GM13977 (cell line): ENCODE measurements at regions not wholly inside any gene's neighbourhood (a gene's known extent, or its start where the extent isn't known, plus 50 kb on each side); places are given as distances from the start of the nearest gene placed in this dataset.

Experiments used
- DNase-seq: peaks from one replicate; pipeline ENCODE4 v3.0.0; 2012; ENCODE audit warnings: low spot score
- CTCF ChIP-seq: IDR thresholded peaks from 2 replicates; pipeline ENCODE4 v1.5.1; 2012; ENCODE audit warnings: mild to moderate bottlenecking, control low read depth; ENCODE audit not compliant: insufficient read depth; ENCODE audit errors: extremely low read depth, missing control alignments
- in situ Hi-C: fragments of 300-500 bp; cut with MboI; formaldehyde crosslinking; loops from one replicate; pipeline ENCODE4 v1.12.0; 2022; ENCODE audit warnings: low sequenced_read_pairs, low pct_unique_long_range_greater_than_20kb, mixed read lengths, inconsistent platforms; ENCODE audit not compliant: unreplicated experiment

GRCh38 chr9:16970321-16970720, 99.9 kb upstream of the BNC2 start:
- no peak for DNase-seq
- in situ Hi-C loops: no loop called here
- no peak for TF ChIP-seq CTCF

DNA sequence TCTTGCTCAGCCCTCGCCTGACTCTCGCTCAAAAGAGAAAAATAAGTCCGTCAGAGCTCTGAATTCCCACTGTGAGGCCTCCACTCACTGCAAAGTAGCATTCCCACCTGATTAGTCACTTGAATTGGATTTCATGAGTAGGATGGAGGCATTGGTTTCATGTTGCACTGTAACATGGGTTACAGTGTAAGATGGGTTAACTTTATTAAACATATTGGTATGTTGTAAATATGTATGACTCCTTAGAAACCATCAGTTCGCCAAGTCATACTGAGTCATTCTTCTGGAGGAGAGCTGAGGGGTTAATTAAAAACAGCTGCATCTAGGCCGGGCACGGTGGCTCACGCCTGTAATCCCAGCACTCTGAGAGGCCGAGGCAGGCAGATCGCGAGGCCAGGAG, 93.8 kb upstream of the BNC2 start:
- in situ Hi-C loops: no loop called here
- DNase-seq: no peak
- no peak for TF ChIP-seq CTCF

- DNase-seq: no peak
These were observed 89.6 kb upstream of the BNC2 start for GRCh38 chr9:16960084-16960483.

DNA sequence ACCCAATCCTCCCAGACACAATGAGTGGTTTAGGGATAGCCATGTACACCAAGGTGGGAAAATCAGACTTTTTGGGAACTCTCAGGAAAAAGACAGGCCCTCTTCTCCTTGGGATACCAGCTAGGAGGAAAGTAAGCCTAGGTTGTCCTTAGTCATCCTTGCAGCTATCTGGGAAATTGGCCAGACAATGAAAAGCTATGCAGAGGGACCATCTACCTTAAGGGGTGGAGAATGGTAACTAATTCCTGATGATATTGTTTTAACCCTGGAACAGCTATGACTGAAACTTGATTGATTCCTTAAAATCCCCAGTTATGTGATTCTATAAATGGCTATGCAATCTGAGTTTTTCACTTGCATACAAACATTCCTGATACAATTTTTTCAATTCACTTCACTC, 88.9 kb upstream of the BNC2 start:
- in situ Hi-C loops: no loop called here
- no peak for TF ChIP-seq CTCF
- DNase-seq: no peak

More at GRCh38 chr9:16960084-16960483, 89.6 kb upstream of the BNC2 start:
- in situ Hi-C loops: no loop called here
- TF ChIP-seq CTCF: no peak

DNA sequence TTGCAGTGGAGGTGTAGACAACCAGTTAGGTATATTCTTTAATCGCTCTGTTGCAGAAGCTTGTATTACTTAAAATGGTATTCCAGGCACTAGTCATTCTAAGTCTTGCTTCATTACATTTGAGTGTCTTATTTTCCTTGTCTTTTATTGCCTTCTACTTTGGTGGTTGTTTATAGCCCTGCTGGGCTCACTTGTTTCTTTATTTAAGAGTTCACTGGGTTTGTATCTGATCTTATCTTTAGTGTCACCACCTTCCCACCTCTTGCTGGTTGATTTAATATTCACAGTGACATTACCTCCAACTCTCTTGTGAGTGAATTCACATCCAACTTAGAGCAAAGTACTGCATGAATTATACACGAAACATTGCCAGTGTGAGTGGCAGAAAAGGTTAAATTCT, 83.6 kb upstream of the BNC2 start:
- DNase-seq: no peak
- no peak for TF ChIP-seq CTCF
- in situ Hi-C loops: no loop called here

GRCh38 chr9:16951502-16951901, 81.0 kb upstream of the BNC2 start:
- TF ChIP-seq CTCF: no peak
- DNase-seq: no peak
- in situ Hi-C loops: no loop called here

DNA sequence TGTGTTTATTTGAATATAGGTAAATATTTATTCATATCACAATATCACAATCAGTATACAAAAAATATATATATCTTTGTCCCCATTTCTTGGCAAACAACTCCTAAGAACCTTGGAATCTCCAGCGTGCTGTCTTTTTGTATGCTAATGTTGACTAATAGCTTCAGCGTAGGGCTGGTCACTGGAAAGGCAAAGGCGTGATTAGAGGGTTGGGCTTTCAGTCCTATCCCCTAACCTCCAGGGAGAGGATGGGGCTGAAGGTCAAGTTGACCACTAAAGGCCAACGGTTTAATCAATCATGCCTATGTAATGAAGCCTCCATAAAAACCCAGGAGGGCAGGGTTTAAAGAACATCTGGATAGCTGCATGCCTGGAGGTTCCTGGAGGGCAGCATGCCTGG, 79.6 kb upstream of the BNC2 start:
- in situ Hi-C loops: no loop called here
- DNase-seq: no peak
- TF ChIP-seq CTCF: no peak
